Forelimb muscle (tissue), 1 donor: ENCODE measurements at regions not wholly inside any gene's neighbourhood (a gene's known extent, or its start where the extent isn't known, plus 50 kb on each side); places are given as distances from the start of the nearest gene placed in this dataset.
"Not testable (repeated sequence)": the region's sequence is repeated elsewhere in the genome, so short reads cannot be mapped to it uniquely, and the experiment has no call there.

Experiments
- DNase-seq: peaks from one replicate; pipeline ENCODE4 v3.0.0-alpha.2; 2013; ENCODE audit warnings: low read depth

DNA sequence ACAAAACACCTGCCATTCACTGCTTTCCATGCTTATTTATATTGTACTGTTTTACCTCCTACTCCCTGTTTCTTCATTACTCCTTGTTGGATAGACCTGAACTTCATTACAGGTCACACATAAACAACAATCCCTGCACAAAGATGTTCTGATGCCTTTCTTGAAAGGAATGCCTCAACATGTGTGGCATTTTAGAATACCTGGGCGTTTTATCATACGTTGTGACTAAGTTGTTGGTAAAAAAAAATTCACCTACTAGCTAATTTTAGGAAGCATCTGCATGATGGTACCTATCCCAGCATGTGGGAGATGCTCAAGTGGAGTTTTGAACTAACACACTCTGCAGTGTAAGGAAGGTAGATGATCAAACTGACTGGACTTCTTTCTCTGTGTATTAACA is 604.1 kb downstream of the TAF11L14 start:
- DNase-seq: no peak

DNA sequence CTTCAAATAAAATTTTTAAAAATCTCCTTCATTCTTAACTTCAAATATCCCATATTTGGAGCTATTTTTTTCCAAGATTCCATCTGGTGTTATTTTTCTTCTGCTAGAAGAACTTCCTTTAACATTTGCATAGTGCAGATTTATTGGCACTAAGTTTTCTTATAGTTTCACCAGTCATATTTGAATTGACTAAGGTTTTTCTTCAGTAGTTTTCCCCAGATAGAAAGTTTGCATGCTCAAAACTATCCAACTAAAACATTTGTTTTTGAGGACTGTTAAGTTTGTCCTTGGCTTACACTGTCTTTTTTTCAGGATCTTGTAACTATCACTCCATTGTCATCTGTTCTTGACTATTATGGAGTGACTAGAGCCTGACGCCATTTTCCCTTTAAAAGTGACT is 606.7 kb downstream of the TAF11L14 start:
- DNase-seq: no peak

DNA sequence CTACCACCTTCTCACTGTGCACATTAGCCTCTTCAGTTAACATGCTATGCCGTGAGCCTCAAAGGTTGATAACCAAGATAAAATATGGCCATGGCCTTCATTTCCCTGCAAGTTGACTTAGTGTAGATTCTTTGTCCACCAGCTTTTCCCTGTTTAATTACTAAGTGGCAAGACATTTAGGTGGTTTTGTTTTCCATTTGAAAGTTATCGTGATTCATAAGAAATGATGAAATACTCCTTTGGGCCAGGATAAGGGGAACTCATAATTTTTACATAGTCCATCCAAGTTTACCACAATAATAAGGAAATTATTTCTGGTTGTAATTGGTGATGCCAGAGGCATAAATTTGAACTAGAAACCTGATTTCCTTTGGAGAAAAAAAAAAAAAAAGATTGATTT is 609.6 kb downstream of the TAF11L14 start:
- no peak for DNase-seq

DNA sequence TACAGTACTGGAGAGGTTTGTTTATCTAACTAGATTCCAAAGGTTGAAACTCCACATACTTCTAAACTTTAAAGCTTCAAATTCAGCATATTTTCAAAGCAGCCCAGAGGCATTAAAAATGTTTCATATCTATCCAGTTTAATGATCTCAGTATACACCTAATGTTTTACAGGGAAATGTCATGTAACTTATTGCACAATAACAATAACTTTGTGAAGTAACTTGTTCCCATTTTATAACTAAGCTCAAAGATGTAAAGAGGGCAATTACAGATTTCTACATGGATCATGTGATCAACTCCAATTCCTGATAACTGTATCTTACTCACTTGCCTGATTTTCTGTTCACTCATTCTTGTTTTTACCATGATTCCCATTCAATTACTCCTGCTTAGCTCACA is 610.0 kb downstream of the TAF11L14 start:
- DNase-seq: no peak

DNA sequence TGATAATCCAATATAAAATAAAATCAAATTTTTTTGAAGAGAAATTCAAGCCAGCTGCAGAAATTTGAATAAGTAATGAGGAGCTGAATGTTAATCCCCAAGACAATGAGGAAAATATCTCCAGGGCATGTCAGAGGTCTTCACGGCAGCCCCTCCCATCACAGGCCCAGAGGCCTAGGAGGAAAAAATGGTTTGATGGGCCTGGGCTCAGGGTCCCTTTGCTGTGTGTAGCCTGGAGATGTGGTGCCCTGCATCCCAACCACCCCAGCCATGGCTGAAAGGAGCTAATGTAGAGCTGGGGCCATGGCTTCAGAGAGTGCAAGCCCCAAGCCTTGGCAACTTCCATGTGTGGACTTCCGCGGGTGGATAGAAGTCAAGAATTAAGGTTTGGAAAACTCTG is 618.3 kb downstream of the TAF11L14 start:
- no peak for DNase-seq

DNA sequence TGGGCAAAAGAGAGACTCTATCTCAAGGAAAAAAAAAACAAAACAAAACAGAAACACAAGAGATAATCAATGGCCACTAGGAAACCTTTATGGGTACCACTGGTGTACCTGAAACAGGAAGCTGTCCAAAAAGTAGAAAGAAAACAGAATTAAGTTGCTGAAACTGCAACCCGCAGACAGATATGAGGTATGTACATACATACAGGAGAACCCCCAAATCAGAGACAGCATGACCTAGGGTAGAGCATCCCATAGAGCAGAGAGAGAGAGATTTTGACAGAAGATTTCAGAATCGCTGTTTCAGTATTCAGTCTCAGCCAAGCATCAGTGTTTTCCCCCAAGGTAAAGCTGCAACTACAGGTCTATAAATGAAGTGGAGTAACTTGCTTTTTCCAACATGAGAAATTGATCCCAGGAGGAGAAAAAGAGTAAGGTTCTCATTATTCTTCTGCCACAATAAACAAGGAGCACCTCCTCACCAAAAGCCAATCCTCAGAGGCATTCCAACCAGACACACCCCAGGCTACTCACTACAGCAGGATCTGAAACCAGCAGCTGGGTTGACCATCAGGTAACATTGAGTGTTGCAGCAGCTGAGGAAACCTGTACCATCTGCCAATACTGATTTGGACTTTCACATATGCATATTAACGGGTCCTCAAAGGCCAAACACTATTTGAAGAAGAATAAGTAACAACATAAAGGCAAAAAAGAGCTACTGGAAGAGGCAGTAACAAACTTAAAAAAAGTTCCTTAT is 630.0 kb downstream of the TAF11L14 start:
- no peak for DNase-seq

DNA sequence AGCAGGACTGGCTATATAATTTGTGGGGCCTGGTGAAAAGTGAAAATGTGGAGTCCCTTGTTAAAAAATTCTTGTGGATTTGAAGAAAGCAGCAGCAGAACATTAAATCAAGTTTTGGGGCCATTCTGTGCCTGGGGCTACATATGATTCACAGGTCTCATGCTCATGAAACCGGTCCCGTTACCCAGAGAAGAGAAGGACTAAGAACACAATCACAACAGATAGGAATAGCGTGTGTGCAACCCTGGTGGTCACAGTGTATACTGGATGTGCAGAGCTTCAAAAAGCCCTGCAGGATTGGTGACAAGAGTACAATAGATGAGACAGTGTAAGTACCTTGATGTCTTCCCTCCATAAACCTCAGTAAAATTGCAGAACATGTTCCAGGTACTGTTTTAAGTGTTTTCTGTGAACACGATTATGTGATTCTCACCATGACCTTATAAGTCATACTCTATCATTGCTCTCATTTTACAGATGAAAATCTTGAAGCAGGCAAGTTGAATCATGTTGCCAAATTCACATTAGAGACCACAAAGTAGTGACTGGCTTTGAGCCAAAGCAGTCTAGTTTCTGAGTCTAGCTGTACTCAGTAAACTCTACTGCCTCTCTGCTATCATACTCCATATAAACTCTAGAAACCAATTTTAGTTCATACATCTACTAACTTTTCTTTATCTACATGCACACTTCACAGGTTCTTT is 636.5 kb downstream of the TAF11L14 start:
- DNase-seq: peak; percentile 5

DNA sequence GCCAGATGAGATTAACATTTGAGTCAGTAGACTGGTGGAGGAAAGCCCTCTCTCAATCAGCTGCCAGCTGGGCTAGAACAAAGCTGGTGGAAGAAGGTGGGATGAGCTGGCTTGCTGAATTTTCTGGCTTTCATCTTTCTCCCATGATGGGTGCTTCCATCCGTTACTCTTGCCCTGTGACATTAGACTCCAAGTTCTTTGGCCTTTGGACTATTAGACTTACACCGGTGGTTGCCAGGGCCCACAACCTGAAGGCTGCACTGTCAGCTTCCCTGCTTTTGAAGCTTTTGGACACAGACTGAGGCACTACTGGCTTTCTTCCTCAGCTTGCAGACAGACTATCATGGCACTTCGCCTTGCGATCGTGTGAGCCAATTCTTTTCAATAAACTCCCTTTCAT is 642.7 kb downstream of the TAF11L14 start:
- no peak for DNase-seq

DNA sequence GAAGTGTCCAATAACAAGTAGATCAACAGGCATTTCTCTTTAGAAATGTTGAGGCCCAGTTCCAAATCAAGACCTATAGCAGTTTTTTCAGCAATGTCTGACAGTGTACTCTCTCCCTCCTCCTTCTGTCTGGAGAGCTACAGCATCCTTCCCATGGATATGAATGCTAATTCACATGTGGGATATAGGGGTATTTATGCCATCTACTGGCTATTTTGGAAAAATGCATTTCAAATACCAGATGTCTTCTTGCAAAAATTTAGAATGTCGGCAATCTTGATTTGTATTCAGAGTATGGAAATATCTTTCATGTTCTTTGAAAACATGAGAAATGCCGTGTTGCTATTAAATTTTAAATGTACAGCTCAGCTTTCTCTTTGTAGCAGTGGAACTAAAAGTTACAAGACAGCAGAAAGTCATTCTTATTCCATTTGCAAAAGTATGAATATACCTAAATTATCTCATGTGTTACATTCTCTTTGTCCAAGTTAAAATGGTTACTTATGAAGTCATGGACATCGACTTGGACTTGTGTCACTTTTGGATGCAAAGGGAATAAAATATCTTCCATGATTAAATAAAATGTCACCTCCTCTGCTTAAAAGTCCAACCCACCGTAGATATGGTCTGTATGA is 647.8 kb downstream of the TAF11L14 start:
- peak; percentile 35 for DNase-seq

DNA sequence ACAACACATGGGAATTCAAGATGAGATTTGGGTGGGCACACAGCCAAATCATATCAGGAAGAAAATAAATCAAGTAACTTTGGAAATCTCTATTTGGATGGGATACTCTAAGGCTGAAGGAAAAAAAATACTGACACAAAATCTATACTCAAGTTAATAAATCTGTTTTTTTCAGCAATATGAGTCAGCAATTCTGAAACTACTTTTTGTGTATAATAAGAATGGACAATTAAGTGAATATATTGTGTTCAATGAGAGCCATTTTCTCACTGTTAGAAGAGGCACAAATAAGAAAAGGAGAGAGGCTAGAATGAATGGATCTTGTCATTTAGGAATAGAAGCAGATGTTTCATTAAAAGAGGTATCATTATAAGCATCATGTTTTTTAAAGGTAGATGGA is 651.0 kb downstream of the TAF11L14 start:
- no peak for DNase-seq

DNA sequence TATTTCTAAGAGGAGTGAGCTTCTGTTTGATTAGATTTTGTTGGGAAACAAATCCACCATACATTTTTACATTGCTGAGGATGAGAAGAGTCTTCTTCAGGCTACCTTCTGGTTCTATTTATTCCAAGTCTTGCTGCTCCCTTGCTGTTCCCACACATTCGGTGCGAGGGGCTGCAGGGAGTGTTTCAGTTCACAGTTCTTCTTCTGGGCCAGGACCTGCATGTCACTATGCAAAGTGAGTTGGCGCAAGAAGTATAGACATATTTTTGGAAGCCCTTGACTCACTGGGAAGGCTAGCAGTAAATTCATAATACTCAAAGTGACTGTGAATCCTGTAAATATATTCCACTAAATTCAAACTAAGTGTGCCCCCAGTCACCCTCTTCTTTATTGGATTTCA is 657.9 kb downstream of the TAF11L14 start:
- no peak for DNase-seq

DNA sequence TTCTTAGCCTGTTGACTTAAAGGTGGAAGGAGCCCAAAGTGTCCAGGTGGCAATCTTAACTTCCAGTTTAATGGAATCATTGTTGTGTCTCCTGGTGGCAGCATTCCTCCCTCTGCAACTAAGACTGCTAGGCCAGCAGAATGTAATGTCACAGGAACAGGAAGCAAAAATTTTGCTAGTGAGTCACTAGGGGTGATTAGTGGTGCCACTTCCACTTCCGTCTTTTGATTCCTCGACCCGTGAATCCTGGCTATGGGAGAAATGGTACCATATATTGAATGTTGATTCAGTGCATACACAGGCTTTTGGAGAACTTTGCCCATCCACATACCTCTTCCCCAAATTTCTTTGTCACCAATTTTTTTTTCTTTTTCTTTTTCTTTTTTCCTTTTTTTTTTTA is 661.4 kb downstream of the TAF11L14 start:
- not testable (repeated sequence) for DNase-seq

DNA sequence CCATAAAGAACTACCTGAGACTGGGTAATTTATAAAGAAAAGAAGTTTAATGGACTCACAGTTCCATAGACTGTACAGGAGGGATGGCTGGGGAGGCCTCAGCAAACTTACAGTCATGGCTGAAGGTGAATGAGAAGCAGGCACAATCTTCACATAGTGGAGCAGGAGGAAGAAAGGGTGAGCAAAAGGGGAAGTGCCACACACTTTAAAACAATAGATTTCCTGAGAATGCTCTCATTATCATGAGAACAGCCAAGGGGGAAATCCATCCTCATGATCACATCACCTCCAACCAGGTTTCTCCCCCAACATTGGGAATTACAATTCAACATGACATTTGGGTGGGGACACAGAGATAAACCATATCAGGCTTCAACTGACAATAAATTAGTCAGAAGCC is 664.9 kb downstream of the TAF11L14 start:
- DNase-seq: no peak

DNA sequence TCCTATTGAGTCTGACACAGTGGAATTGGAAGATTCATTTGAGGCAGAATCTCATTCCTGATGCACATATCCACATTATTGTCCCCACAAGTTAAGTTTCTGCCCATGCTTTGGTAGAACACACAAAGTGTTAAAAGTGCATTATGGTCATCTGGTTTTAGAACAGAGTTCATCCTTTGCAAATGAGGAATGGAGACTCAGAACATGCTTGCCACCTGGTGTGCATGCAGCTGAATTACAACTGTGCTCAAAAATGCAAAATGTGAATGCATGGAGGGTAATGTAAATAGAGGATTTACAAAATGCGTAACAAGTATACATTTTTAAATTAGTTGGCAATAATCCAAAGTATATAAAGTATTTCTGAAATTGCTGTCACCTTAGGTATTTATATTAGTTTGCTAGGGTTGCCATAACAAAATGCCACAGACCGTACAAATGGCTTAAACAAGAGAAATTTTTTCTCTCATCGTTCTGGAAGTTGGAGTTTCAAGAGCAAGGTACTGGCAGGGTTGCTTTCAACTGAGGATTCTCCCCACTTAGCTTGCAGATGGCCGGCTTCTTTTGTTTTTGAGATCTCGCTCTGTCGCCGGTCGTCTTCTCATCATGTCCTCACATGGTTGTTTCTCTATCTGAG is 671.1 kb downstream of the TAF11L14 start:
- DNase-seq: no peak

DNA sequence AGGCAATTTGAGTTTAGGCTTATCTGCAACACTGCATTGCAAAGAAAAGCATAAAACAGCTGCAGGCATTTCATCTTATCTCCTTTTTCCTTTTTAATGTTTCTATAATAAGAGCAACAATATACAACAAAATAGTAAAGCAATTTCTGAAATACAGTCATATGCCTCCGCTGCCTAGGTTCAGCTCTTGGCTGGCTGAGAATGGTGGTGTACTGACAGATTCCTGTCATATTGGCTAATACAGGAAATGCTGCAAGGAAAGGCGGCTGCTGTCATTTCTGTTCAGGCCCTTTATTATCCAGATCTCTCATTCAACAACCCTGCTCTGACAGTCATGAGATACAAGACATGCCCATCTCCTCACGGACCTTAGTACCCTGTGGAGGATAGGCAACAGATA is 677.0 kb downstream of the TAF11L14 start:
- DNase-seq: no peak

DNA sequence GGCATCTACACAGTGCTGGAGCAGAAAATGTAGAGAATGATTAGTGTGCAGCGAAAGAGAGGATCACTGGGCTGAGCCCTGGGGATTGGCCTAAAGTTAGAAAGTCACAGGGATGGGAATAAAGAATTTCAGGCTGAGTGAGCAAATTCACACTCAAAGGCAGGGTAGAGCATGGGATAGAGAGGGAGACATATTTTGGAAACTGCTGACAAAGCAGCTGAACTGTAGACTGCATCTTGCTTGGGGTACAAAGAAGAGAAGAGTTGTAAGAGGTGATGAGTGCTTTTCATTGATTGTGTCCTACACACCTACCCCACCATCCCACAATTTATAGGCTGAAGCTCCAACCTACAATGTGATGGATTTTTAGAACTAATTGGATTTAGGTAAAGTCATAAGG is 677.8 kb downstream of the TAF11L14 start:
- DNase-seq: no peak

DNA sequence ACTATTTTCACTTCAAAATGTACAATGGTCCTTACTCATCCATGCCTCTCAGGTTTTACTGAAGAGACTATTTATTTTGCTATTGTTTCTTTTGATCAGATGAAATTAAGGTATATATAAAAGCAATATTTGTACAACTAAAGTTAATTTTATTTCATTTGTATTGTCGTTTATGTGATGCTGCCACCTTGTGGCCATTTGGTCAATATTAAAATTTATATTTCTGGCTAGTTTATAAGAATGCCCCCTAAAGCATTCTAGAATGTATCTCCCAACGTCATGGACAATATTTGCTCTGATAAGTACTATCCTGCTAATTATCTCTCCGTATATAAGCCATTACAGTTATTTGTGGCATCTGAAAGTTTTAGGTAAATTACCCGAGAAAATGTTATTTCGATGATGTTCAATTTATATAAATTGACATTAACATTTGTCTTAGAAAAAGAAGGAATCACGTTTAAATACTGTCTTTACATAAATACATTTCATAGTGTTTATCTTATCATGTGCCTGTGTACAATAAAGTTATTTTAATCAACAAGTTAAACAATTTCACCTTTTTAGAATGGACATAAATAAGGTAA is 680.0 kb downstream of the TAF11L14 start:
- no peak for DNase-seq

DNA sequence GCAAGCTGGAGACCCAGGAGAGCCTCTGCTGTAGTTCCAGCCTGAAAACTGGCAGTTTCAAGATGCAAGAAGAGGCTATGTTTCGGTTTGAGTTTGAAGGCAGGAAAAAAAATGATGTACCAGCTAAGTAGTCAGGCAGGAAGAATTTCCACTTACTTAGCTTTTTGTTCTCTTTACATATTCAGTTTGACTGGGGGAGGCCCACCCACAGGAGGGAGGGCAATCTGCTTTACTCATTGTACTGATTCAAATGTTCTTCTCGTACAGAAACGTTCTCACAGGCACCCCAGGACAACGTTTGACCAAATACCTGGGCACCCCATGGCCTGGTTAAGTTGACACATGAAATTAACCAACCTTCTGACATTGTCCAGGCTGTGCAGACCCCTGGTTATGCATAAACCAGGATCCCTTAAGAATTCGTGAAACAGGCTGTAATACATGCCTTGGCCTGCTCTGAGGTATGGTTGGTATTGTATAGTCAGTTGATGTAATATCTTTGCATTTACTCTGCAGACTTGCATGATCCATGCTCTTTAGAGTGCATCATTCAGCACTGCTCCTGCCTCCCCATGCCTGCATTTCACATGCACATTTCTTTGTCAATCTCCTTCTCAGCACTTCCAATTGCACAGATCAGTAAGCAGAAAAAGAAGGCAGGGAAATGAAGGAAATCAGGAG is 687.1 kb downstream of the TAF11L14 start:
- DNase-seq: no peak

DNA sequence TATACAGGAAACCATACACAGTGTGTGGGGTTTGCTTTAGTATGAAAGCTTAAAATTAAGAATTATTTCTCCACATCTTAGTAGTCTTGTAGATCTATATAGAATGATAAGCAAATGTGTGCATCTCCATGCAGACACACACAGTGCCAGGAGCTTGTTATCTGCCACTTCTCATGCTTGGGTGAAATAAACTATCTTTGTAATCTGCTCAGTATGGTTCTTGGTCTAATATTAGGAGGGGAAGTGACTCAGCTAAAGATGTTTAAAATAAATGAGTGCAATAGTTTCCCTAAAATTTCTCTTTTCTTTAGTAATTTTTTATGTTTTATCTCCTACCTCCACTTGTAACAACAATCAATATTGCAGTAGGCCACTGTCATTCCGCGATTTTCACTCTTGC is 689.6 kb downstream of the TAF11L14 start:
- no peak for DNase-seq

DNA sequence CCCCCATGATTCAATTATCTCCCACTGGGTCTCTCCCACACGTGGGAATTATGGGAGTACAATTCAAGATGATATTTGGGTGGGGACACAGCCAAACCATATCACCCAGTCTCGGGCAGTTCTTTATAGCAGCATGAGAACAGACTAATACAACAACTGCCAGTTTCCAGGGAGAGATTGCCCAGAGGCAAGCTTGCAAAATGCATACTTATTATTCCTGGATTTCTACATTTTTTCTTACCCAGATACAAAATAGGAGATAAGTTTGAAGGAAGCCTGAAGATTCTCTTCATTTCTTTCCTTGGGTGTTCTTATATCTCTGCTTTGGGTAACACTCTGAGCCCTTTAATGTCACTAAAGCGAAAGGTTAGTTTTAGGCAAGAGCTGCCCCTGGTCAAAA is 691.2 kb downstream of the TAF11L14 start:
- DNase-seq: no peak

DNA sequence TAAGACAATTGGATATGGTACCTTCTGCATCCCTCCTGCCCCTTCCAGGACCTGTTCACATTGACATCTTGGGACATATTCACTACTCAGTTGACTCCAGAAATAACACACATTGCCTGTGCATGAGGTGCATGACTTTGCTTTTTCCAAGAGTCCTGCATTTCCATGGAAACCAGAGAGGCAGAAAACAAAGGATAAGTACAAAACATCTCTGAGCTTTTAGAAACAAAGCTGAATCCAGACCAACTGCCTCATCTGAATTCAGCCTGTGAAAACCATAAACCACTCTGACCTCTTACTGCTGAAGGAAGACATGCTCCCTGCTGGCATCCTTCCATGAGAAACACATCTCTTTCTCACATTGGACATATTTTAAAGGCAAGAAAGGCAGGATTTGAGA is 695.1 kb downstream of the TAF11L14 start:
- DNase-seq: peak; percentile 45

DNA sequence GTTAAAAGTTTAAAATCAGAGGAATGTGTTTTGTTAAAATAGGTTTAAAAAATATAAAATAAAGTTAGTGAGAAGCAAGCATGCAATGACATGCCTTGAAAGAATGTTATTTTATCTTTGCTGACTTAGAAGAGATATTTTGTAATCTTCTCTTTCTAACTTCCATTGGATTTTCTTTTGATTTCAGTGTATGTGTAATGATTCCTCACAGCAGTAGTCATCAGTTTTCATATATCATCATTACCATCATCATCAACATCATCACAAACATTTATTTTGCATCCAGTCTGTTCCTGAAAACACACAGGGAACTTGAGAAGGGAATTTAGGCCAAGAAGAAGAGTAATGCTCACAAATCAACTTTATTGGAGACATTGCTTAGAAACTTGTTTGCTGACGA is 699.6 kb downstream of the TAF11L14 start:
- no peak for DNase-seq
